SK-N-SH (cell line): ENCODE measurements at regions not wholly inside any gene's neighbourhood (a gene's known extent, or its start where the extent isn't known, plus 50 kb on each side); places are given as distances from the start of the nearest gene placed in this dataset.
"Not testable (repeated sequence)": the region's sequence is repeated elsewhere in the genome, so short reads cannot be mapped to it uniquely, and the experiment has no call there.

Experiments
- CTCF ChIA-PET: fragments of 300-600, 350-600 bp; formaldehyde crosslinking; extraction: SDS; loops from one replicate; lab custom pipeline; 2021; lab: Yijun Ruan, JAX
- POLR2A ChIA-PET: fragments of 350-600 bp; sonication (Branson Sonifier 250); formaldehyde crosslinking; extraction: SDS; loops from one replicate; lab custom pipeline; 2020; ENCODE audit warnings: antibody characterized with exemption, inconsistent platforms; lab: Yijun Ruan, JAX
- DNase-seq: peaks from one replicate; pipeline ENCODE4 v3.0.0; 2012
- H2AFZ ChIP-seq: fragments of 200-600 bp; sonication (generic); 2 replicates; pipeline ENCODE4 v1.8.1; 2016; ENCODE audit warnings: antibody characterized with exemption, mild to moderate bottlenecking, low read depth
- H3F3A ChIP-seq: fragments of 200-600 bp; sonication (generic); replicated peaks from 2 replicates; pipeline ENCODE3; 2016; ENCODE audit warnings: antibody characterized with exemption, mild to moderate bottlenecking; ENCODE audit not compliant: insufficient read depth
- H3K27ac ChIP-seq, 2 experiments: fragments of 200-500 bp in 1 of 2; fragments of 200-600 bp in 1 of 2; sonication (Bioruptor generic) in 1 of 2; sonication (generic), shearing (Covaris generic) in 1 of 2; 2 replicates each; pipeline versions ENCODE4 v1.5.1 to v1.6.1; 2014 to 2016; ENCODE audit warnings: low read depth in 2 of 2, inconsistent platforms in 1 of 2, low read length in 1 of 2, mild to moderate bottlenecking in 1 of 2, mixed read lengths in 1 of 2
- H3K27me3 ChIP-seq: fragments of 200-600 bp; sonication (generic), shearing (Covaris generic); 2 replicates; pipeline ENCODE4 v1.6.1; 2016; ENCODE audit warnings: mixed run types; ENCODE audit not compliant: insufficient read depth
- H3K36me3 ChIP-seq, 2 experiments: fragments of 200-500 bp in 1 of 2; fragments of 200-600 bp in 1 of 2; sonication (Bioruptor generic) in 1 of 2; sonication (generic) in 1 of 2; replicated peaks in 1 of 2; 2 replicates each; pipeline versions ENCODE3 to v1.5.1; 2014 to 2016; ENCODE audit warnings: low read length in 1 of 2, mild to moderate bottlenecking in 1 of 2; ENCODE audit not compliant: insufficient read depth in 2 of 2, control insufficient read depth in 1 of 2
- H3K4me1 ChIP-seq, 2 experiments: fragments of 200-500 bp in 1 of 2; fragments of 200-600 bp in 1 of 2; sonication (Bioruptor generic) in 1 of 2; sonication (generic), shearing (Covaris generic) in 1 of 2; 2 replicates each; pipeline versions ENCODE4 v1.5.1 to v1.6.1; 2014 to 2016; ENCODE audit warnings: low read depth in 1 of 2, low read length in 1 of 2, mixed run types in 1 of 2; ENCODE audit not compliant: insufficient read depth in 2 of 2, control insufficient read depth in 1 of 2
- H3K4me2 ChIP-seq: fragments of 200-600 bp; sonication (generic), shearing (Covaris generic); 2 replicates; pipeline ENCODE4 v1.6.1; 2017; ENCODE audit warnings: mixed run types
- H3K4me3 ChIP-seq, 2 experiments: fragments of 200-500 bp in 1 of 2; fragments of 200-600 bp in 1 of 2; sonication (Bioruptor generic) in 1 of 2; sonication (generic), shearing (Covaris generic) in 1 of 2; 2 replicates each; pipeline versions ENCODE4 v1.5.1 to v1.8.1; 2014 to 2016; ENCODE audit warnings: low read depth in 2 of 2, inconsistent platforms in 1 of 2, low read length in 1 of 2, mild to moderate bottlenecking in 1 of 2, mixed read lengths in 1 of 2, moderate library complexity in 1 of 2
- H3K79me2 ChIP-seq: fragments of 200-600 bp; sonication (generic); 2 replicates; pipeline ENCODE4 v1.8.1; 2017; ENCODE audit warnings: mild to moderate bottlenecking; ENCODE audit not compliant: insufficient read depth
- H3K9ac ChIP-seq: fragments of 200-600 bp; sonication (generic); 2 replicates; pipeline ENCODE4 v1.6.1; 2017; ENCODE audit warnings: mixed run types
- H3K9me2 ChIP-seq: fragments of 200-600 bp; sonication (generic); 2 replicates; pipeline ENCODE4 v1.6.1; 2017; ENCODE audit warnings: mixed run types
- H3K9me3 ChIP-seq: fragments of 200-600 bp; sonication (generic); 2 replicates; pipeline ENCODE4 v1.6.1; 2017; ENCODE audit warnings: mixed run types, mild to moderate bottlenecking, moderate library complexity
- H4K20me1 ChIP-seq: fragments of 200-600 bp; sonication (generic); 2 replicates; pipeline ENCODE4 v1.6.1; 2017; ENCODE audit warnings: mild to moderate bottlenecking, mixed run types; ENCODE audit not compliant: insufficient read depth
- CHD2 ChIP-seq: fragments of 150-350 bp; IDR thresholded peaks from 2 replicates; pipeline ENCODE4 v1.6.1; 2018; ENCODE audit warnings: low read length; ENCODE audit not compliant: partially characterized antibody
- GABPA ChIP-seq: IDR thresholded peaks from 2 replicates; pipeline ENCODE4 v1.4.0; 2012; ENCODE audit warnings: low read depth, mild to moderate bottlenecking
- GATA2 ChIP-seq: sonication (generic); formaldehyde crosslinking; IDR thresholded peaks from 2 replicates; pipeline ENCODE4 v1.5.0; 2020; ENCODE audit warnings: mild to moderate bottlenecking, missing genetic modification reagents
- MEF2A ChIP-seq: IDR thresholded peaks from 2 replicates; pipeline ENCODE4 v1.4.0; 2012; ENCODE audit warnings: low read depth, borderline replicate concordance
- RCOR1 ChIP-seq: fragments of 150-350 bp; IDR thresholded peaks from 2 replicates; pipeline ENCODE4 v1.6.1; 2017; ENCODE audit warnings: antibody characterized with exemption, low read length
- WGBS: methylation state at CpG from one replicate; pipeline ENCODE4 v1.1.6; 2017; ENCODE audit warnings: low lambda C conversion rate; 5-methylcytosine and 5-hydroxymethylcytosine counted together
- TF ChIP-seq, protein P1 (sequence below): IDR thresholded peaks from 2 replicates; pipeline ENCODE4 v1.4.0; 2012; ENCODE audit warnings: low read depth, borderline replicate concordance
- TF ChIP-seq, protein P2 (sequence below): fragments of 150-350 bp; IDR thresholded peaks from 2 replicates; pipeline ENCODE4 v1.6.1; 2016; ENCODE audit warnings: mild to moderate bottlenecking, low read depth, low read length

DNA sequence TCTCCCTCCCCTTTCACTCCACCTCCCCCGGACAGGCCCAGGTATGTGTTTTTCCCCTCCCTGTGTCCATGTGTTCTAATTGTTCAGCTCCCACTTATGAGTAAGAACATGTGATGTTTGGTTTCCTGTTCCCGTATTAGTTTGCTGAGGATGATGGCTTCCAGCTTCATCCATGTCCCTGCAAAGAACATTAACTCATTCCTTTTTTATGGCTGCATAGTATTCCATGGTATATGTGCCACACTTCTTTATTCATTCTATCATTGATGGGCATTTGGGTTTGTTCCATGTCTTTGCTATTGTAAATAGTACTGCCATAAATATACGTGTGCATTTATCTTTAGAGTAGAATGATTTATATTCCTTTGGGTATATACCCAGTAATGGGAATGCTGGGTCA lies 306.0 kb upstream of the RASGEF1B start:
- H3K9ac ChIP-seq, H3K4me1 ChIP-seq, H3K4me2 ChIP-seq, H3K4me3 ChIP-seq, CTCF ChIA-PET, H3K9me3 ChIP-seq, H3K27ac ChIP-seq, POLR2A ChIA-PET, H3F3A ChIP-seq, H3K9me2 ChIP-seq, H3K79me2 ChIP-seq, DNase-seq, H4K20me1 ChIP-seq, H3K36me3 ChIP-seq, H2AFZ ChIP-seq, H3K27me3 ChIP-seq: not testable (repeated sequence)
- WGBS: 2% methylated on average over 3 of the region's 3 CpGs

DNA sequence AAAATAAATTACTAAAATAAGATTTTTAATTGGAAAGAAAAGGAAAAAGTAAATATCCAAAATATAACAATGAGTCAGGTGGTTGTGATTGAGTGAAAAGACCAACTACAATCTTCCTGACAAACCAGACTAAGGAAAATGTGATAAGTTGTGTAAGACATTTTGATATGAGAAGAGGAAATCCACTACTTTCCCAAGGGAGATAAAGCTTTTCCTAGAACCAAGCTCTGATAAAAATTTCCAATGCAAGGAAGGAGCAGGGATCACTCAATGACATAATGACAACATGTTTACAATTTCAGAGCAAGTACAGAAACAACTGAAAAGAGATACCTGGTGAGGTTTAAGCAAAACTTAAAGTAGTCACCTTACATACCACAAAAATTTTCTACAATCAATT lies 305.1 kb upstream of the RASGEF1B start:
- Histone ChIP-seq H3K4me3 (no peak overlapping the region), H3K4me2 (no peak overlapping the region), H3K27ac (no peak overlapping the region), H3K9me2 (no peaks in the 10 kb centered on the region), H3K9ac (no peak overlapping the region), H3F3A (no peaks in the 10 kb centered on the region), H3K79me2 (no peaks in the 10 kb centered on the region), H3K9me3 (no peaks in the 10 kb centered on the region), H4K20me1 (no peaks in the 10 kb centered on the region)
- ChIA-PET POLR2A (no interaction called here), CTCF (no interaction called here)
- TF ChIP-seq MEF2A: no peak
- TF ChIP-seq RCOR1: no peak
- TF ChIP-seq GABPA: no peak
- TF ChIP-seq, all 33 proteins: peak for 0
- no peaks in the 10 kb centered on the region for H3K27me3 ChIP-seq
- H2AFZ ChIP-seq: no peak overlapping the region
- no peaks in the 10 kb centered on the region for H3K4me1 ChIP-seq
- no peaks in the 10 kb centered on the region for H3K36me3 ChIP-seq
- DNase-seq: no peak

DNA sequence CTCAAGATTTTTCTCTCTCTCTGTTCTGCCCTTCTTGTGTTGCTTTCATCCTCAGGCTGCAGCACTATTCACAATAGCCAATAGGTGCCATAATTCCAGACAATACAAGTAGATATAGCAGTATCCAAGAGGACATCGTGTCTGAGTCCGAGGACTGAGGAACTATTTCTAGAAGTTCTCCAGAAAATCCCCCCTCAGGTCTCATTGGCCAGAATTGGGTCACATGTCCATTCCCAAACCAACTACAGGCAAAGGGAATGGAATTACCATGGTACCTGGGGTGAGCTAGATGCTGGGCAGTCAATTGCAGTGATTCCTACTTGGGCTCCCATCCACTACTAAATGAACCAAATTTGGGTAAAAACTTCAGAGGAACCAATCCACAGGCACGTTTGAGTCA lies 301.9 kb upstream of the RASGEF1B start:
- TF ChIP-seq, protein P1, sequence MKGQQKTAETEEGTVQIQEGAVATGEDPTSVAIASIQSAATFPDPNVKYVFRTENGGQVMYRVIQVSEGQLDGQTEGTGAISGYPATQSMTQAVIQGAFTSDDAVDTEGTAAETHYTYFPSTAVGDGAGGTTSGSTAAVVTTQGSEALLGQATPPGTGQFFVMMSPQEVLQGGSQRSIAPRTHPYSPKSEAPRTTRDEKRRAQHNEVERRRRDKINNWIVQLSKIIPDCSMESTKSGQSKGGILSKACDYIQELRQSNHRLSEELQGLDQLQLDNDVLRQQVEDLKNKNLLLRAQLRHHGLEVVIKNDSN: no peak
- no peak for TF ChIP-seq CHD2
- TF ChIP-seq, protein P2, sequence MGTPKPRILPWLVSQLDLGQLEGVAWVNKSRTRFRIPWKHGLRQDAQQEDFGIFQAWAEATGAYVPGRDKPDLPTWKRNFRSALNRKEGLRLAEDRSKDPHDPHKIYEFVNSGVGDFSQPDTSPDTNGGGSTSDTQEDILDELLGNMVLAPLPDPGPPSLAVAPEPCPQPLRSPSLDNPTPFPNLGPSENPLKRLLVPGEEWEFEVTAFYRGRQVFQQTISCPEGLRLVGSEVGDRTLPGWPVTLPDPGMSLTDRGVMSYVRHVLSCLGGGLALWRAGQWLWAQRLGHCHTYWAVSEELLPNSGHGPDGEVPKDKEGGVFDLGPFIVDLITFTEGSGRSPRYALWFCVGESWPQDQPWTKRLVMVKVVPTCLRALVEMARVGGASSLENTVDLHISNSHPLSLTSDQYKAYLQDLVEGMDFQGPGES: no peak
- TF ChIP-seq GATA2 (CRISPR knock-in tag): no peak
- TF ChIP-seq, all 33 proteins: peak for 0
- Histone ChIP-seq H4K20me1 (no peaks in the 10 kb centered on the region), H3F3A (no peaks in the 10 kb centered on the region), H3K27ac (no peak overlapping the region), H3K4me2 (no peak overlapping the region), H3K9me3 (no peaks in the 10 kb centered on the region), H3K27me3 (no peaks in the 10 kb centered on the region), H3K4me3 (no peak overlapping the region), H3K79me2 (no peaks in the 10 kb centered on the region), H3K36me3 (no peaks in the 10 kb centered on the region), H3K9ac (no peak overlapping the region), H2AFZ (no peak overlapping the region), H3K9me2 (no peaks in the 10 kb centered on the region; the same call in 1 of the 2 replicates), H3K4me1 (no peaks in the 10 kb centered on the region)
- 2% methylated on average over 3 of the region's 3 CpGs for WGBS
- POLR2A ChIA-PET: no interaction called here
- no peak for DNase-seq
- CTCF ChIA-PET: no interaction called here
